Neural cell (in vitro differentiated cells): ENCODE measurements at regions not wholly inside any gene's neighbourhood (a gene's known extent, or its start where the extent isn't known, plus 50 kb on each side); places are given as distances from the start of the nearest gene placed in this dataset.

Source experiments
- small RNA-seq, 3 experiments: library from RNA; depleted of rRNA; stranded (forward); fragments of <200 nt; gene quantifications; one replicate each; pipeline ENCODE3, GENCODE V24; 2012

Small RNA genes in the stretch of these regions (small RNA-seq; reads per million reads assigned to genes)
- 0 reads per million in 3 experiments for gene AL357312.1
